GM21390 (cell line): ENCODE measurements at regions not wholly inside any gene's neighbourhood (a gene's known extent, or its start where the extent isn't known, plus 50 kb on each side); places are given as distances from the start of the nearest gene placed in this dataset.

Experiments used
- ATAC-seq: cut with Tn5 transposase; IDR thresholded peaks from one replicate; pipeline ENCODE4 v1.9.1; 2021; ENCODE audit not compliant: unreplicated experiment

DNA sequence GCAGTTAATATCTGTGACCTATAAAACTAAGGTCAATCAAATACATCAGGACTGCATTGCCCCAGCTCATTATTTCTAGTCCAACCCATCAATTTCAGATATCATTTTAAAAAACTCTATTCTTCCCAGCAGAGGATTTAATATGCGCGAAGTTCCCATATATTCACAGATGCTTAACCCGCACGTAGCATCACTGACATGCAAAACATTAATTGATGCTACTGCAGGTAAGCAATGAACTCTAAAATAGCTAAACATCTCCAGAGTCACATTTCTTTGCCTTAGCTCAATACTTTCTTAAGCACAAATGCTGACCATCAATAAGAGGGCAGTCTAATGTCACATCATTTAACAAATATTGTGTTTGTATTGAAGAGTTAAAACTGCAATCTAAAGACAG, 586.6 kb upstream of the CDH18 start:
- no peak for ATAC-seq

DNA sequence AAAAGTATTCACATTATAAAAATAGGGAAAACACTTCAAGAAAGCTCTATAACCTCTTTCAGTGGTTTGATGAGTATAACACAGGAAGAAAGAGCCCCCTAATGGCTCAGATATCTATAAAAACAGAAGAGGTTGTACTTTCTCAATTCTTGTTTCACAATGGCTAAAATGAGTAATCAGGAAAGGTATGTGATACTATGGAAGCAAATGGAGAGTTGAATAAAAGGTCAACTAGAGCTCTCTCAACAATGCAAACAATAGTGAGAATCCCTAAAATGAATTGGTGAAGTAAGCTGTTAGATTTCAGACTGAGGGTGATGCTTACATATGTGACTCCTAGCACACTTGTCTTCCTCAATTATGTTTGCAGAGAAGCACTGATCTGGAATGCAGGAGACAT, 584.6 kb upstream of the CDH18 start:
- peak; percentile 57 for ATAC-seq

DNA sequence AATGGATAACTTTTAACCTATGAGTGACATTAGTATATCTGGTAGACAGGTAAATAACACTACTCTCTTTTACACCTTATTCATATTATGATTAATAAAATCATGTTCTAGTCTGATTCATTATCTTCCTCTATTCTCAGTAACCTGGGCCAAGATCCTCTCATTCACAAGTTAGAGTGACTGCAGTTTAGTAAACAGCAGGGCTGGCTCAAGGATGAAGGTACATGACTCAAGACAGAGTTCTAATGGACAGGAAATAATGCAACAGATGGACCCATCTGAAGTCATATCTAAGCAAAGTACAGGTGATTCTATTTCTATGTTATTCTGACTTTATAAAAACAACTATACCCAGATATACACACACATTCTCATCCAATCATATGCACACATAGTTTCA, 582.5 kb upstream of the CDH18 start:
- no peak for ATAC-seq

DNA sequence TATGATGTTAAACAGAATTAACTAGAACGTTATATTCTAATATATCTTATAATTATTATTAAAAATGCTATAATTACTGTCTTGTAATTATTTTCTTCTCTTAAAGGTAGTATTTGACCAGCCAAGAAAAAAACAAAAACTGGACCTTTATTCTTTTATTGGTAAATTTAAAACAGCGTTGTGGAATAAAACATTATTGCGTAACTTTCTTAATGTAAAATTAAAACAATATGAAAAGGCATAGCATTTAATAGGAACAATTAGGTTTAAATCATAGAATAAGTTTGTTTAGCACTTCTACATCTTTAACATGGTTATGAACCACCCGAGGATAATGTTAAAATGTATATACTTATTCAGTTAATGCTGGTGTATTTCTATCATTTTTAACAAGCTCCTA, 574.5 kb upstream of the CDH18 start:
- no peak for ATAC-seq

DNA sequence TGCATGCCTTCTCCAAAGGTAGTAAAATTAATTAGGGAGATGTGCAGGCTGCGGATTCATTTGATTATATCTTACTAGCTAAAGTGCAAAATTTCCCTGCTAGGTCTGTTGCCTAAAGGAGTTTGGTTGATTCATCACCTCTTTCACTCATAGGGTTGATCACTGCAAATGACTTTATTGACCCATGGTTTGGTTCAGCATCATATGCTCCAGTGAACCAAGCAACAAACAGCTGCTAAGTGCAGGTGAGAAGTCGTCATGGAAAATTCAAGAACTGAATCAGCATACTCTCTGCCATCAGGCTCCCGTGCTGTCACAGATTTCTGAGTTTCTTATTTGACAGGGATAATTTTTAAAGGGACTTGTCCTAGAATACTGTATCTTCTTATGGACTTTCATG, 571.8 kb upstream of the CDH18 start:
- no peak for ATAC-seq

DNA sequence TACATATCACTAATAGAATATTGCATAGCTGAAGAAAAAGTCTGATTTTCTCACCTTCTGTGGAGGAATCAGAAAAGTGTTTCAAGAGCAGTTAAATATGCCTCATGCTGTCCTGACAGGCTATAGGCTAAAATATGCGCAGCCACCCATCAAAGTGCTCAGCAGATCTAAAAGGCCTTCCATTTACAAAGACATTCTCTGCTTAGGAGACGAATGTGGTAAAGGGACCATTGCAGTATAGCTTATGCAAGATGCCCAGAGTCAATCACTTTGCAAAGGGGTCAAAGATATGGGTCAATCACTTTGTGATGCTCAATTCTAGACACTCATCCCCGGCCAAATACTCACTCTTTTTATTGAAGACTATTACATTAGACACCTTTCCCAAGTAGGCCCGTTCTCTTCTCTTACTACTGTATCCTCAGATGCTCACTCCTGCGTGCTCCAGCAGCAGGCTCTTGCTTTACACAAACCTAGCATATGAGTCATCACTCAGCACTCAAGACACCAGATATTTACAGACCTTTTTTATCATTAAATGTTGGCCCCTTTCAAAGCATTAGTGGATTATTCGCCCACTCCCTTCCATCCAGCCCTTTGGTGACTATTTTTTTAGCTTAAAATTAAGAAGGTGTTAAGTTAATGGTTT, 568.2 kb upstream of the CDH18 start:
- no peak for ATAC-seq

DNA sequence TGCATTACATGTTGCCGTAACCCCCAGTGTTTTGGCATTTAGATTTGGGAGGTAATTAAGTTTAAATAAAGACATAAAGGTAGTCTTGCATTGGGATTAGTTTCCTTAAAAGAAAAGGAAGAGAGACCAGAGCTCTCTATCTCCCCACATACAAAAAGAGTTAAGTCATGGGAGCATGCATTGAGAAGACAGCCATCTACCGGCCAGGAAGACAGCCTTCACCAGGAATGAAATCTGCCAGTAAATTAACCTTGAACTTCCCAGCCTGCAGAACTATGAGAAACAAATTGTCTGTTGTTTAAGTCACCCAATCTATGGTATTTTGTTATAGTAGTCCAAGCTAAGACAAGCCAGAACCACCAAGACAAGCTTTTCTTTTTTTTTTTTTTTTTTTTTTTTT, 567.0 kb upstream of the CDH18 start:
- ATAC-seq: no peak

DNA sequence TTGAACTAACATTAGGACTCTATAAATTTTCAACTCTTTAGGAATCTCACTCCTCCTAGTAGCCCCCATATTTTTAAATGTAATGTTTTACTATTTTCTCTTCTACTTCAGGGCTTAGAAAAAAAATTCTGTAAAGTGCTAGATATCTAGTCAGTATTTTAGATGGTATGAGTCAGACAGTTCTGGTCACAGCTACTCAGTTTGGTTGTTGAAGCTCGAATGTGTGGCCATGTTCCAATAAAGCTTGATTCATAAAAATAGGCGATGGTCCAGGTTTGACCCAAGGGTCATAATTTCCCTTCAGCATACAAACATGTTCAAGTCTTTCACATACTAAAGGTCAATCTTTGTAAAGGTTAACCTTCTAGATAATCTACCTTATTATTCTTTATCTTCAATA, 566.0 kb upstream of the CDH18 start:
- ATAC-seq: no peak

DNA sequence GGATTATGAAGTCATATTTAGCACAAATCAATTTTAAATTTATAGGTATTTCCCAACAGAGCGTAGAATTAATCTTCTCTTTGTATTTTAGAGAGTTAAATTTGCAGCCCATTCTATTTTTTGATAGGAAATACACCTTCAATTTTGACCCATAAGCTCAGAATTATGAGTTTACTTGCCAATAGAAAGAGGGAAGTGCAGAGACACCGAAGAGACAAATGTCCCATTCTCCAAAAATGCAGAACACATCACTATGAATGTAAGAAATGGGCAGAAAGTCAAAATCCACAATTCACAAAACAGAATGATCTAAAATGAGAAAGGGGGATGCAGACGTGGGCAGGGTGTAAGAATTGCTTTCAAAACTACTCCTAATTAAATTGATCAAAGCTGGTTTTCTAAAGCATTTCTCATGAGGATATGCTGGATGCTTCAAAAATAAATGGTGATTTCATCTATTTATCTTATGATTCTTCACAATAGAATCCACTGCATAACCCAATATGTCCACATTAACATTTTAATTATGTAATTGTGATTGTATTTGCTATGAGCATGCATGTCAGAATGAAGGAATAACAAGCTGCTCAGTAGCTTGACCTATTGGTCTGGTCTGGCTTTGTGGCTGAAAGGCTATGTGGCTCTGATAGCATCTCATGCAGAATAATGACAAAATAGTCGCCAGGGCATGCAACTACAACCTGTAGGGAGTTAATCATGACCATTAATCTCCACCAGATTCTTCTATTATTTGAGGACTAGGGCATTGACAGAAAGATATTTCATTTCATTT, 550.1 kb upstream of the CDH18 start:
- no peak for ATAC-seq

DNA sequence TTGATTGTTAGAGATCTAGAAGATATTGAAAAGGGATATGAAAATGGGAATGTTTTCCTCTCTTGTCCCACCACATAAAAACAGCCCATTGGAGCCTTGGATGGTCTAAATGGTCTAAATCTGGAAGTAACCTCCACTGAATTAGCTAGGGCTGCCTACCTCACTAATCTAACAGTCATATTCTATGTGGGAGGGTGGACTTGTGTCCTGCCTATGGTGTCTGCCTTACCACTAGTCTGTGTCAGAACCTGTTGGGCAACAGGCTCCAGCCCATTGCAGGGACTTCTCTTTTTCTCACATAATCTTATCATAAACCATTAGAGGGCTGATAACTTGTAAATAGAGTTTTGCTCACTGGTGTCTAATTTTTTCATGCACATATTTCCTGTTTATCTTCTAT, 548.8 kb upstream of the CDH18 start:
- no peak for ATAC-seq

DNA sequence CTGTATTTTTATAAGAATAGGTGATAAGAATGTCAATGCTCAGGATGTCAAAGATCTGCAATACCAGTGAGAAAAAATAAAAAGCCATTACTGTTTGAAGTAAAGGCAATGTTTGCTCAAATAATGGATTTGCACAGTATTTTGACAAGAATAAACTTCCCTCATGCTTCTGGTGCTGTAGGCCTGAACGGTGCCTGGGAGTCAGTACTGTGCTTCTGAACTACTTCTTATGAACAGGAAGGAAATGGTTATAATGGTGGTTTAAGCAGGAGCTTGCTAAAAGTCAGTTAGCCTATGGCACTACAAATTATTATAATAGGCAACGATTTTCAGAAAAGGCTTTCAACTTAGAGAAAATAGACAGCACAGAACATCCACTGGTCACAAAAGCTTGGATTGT, 548.3 kb upstream of the CDH18 start:
- no peak for ATAC-seq

DNA sequence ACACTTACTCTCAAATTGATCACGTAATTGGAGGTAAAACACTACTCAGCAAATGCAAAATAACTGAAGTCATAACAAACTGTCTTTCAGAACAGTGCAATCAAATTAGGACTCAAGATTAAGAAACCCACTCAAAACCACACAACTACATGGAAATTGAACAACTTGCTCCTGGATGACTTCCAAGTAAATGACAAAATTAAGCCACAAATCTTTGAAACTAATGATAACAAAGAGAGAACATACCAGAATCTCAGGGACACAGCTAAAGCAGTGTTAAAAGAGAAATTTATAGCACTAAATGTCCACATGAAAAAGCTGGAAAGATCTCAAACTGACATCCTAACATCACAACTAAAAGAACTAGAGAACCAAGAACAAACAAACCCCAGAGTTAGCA, 540.5 kb upstream of the CDH18 start:
- ATAC-seq: no peak

DNA sequence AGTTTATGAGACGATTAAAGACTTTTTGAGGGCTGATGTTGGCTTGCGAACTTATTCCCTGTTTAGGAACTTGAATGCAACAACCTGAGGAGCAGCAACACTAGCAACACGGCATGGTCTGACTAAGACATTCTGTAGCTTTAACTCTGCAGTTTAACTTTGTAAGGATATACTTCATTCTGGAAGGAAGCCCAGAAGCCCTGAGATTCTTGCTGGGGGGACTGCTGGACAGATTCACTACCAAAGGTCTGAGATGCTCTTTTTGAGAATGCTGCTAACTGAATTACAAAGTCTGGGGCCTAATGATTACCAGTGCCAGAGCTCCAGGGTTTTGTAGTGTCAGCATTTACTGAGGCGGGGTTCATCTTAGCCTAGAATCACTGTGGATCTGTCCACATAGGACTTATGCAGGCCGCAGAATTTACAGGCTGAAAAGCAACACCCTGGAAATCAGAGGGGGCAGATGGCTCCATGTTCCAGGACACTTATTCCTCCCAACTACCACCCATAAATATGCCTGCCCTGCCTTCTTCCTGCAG, 537.1 kb upstream of the CDH18 start:
- ATAC-seq: no peak

DNA sequence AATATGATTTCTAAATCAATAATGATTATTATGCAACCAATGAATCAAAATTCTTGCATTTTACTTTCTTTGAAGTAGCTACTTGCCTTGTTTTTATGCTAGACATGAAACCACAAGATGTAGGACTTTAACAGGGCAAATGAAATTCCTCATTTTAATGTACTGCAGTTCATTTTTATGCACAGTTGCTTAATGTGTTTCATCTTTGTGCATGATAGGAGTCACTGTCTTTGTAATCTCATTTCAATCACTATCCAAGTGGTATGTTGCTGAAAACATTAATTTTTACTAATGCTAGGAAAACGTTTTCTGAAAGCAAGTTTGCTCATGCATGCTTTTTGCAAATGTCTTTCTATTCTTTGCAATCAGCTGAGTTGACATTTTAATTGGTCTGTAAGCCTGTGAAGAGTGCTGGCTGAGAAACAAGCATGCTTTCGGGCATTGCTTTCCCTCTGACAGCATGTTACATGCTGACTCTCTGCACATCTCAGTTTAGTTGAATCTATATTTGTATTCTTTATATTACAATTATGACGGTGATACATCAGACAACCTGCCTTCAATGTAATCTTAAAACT, 535.0 kb upstream of the CDH18 start:
- ATAC-seq: no peak

DNA sequence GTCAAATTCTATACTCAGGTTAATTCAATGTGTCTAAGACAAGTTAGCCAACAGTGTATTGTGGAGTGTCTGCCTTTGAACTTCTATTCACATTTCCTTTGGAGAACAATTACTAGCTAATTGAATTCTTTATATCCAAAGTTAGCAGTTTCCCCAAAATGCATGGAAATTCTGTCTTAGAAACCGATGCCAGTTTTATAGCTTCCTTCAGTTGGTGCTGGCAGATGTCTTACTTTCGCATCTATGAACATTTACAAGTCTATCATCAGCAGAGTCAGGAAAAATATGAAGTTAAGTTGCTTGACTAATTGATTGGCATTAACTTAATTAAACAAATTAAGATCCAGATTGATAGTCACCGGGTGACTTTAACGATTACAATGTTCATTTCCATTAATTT, 527.6 kb upstream of the CDH18 start:
- no peak for ATAC-seq

DNA sequence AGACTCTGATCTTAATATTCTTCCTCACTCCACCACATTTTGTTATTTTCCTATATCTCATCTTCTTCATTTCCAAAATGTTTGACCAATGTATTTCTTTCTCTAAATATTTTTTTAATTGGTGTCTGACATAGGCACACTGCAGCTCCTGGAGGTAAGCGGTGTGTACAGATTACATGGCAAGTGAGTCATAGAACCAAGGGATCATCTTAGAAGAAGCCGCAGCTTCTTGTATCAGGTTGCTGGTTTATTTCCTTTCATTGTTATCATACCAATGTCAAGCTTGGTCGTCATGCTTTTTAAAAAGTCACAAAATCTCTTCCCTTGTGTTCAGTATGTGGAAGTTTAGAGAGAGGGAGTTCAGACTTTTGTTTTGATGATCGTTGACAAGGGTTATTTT, 526.1 kb upstream of the CDH18 start:
- no peak for ATAC-seq

DNA sequence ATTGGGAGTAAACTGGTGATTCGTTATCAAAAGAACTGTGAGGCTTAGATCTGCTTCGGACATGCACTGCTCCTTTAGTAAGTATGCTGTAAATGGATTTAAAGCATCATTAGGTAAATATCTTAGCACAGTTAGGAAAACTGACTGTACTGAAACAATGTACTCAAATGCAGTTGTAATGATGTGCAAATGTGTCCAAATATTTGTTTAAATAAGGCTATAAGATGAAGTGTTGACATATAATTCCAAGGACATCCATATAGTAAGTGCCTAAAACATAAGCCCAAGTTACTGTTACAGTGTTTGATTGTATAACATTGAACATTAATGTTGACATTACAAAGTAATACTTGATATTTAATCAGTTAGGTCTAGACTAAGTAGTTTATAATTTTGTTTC, 512.5 kb upstream of the CDH18 start:
- ATAC-seq: no peak

DNA sequence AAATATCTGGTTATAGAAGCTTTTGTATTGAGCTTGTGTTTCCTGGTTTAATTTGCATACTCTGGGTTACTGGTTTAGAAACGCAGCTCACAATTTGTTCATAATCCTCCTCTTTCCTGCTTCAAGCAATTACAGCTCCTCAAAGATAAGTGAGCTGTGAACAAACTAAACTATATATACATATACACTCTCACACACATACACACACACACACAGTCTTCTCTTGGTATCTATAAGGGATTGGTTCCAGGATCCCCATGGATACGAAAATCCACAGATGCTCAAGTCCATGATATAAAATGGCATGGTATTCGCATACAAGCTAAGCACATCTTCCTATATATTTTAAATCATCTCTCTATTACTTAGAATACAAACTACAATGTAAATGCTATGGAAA, 510.9 kb upstream of the CDH18 start:
- ATAC-seq: no peak

DNA sequence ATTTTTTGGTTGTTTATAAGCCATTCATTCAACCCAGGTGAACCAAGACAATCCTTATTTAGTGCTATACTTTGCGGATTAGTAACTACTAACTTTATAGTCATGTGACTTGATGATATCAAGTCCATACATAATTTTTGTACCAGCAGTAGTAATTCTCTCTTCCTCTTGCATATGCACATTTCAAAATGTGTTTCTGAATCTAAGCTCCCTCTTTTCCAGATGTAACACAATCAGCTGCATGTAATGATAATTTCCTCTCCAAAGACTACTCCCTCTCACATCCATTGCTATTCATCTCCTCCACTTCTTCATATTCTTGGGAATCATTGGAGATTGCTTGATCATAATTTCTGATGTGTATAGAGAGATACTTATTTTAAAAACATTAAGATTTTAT, 510.1 kb upstream of the CDH18 start:
- ATAC-seq: no peak

DNA sequence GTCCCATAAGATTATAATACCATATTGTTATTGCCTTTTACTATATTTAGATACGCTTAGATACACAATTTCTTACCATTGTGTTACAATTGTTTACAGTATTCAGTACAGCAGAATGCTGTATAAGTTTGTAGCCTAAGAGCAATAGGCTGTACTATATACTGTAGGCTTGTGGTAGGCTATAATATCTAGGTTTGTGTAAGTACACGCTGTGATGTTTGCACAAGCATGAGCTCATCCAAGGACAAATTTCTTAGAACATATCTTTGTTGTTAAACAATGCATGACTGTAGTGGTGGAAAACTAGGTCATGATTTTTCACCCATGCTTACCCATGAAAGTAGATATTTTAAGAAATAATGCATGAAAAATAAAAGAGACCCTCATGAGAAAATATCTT, 509.4 kb upstream of the CDH18 start:
- ATAC-seq: no peak

DNA sequence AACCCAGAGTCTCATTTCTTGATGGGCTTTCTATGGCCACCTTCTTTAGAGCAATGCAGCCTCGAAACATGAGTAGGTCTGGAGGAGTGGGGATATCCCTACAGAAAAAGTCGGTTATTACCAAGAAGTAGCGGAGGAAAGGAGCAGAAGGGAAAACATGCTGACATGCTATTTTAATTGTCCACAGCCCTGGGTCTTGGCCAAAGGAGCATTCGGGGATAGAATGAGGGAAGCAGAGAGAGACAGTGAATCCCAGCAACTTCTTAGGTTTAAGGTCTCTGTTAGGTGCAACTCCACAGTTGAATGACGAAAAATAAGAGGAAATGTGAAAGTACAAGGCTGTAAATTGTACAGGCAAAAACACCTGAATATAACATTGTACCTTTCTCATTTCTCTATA, 506.7 kb upstream of the CDH18 start:
- ATAC-seq: no peak

DNA sequence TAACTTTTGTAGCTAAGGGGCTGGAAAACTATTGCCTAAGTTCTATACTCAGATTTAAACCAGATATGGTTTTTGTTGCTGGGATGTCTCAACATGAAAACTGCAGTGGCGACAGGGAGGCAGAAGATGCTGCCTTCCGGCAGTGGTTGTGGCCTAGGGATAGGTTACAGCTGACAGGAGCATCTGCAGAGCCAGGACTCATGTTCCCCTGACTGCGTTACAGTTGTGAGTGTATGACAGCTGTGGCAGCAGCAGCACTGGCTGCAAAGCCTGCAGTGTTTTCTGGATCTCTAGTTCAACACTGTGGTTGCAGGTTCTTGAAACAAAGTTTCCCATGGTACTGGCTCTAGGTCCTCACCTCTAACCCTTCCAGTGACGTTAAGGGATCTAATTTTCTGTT, 498.8 kb upstream of the CDH18 start:
- no peak for ATAC-seq
